Amniotic stem cell (primary cell): ENCODE measurements at regions not wholly inside any gene's neighbourhood (a gene's known extent, or its start where the extent isn't known, plus 50 kb on each side); places are given as distances from the start of the nearest gene placed in this dataset.

Experiments
- DNase-seq: peaks from one replicate; lab custom pipeline; 2025; lab: John Stamatoyannopoulos, UW

GRCh38 chr18:56224669-56225561 is 413.5 kb downstream of the TXNL1 start:
- DNase-seq = no peak

- no peak for DNase-seq
These were observed 417.0 kb downstream of the TXNL1 start for GRCh38 chr18:56221195-56222065.

GRCh38 chr18:56217406-56217805 is 421.0 kb downstream of the TXNL1 start:
- no peak for DNase-seq

- DNase-seq = no peak
These were observed 423.7 kb downstream of the TXNL1 start for GRCh38 chr18:56214706-56215105.

- DNase-seq = no peak
These were observed 427.9 kb downstream of the TXNL1 start for GRCh38 chr18:56210520-56210919.

- no peak for DNase-seq
These were observed 430.4 kb downstream of the TXNL1 start for GRCh38 chr18:56207989-56208388.

- DNase-seq = no peak
These were observed 434.3 kb downstream of the TXNL1 start for GRCh38 chr18:56204052-56204451.

GRCh38 chr18:56202678-56203077 is 435.7 kb downstream of the TXNL1 start:
- DNase-seq = no peak

GRCh38 chr18:56200381-56200911 is 437.9 kb downstream of the TXNL1 start:
- DNase-seq = no peak

- no peak for DNase-seq
These were observed 438.6 kb downstream of the TXNL1 start for GRCh38 chr18:56199580-56200330.

GRCh38 chr18:56197241-56197859 is 441.0 kb downstream of the TXNL1 start:
- no peak for DNase-seq

- DNase-seq = no peak
These were observed 441.7 kb downstream of the TXNL1 start for GRCh38 chr18:56196495-56197225.

GRCh38 chr18:56191334-56191733 is 447.1 kb downstream of the TXNL1 start:
- no peak for DNase-seq

- no peak for DNase-seq
These were observed 448.8 kb downstream of the TXNL1 start for GRCh38 chr18:56189615-56190014.

- DNase-seq = no peak
These were observed 449.7 kb downstream of the TXNL1 start for GRCh38 chr18:56188529-56189275.

- DNase-seq = no peak
These were observed 452.1 kb downstream of the TXNL1 start for GRCh38 chr18:56186319-56186718.

GRCh38 chr18:56185126-56185525 is 453.3 kb downstream of the TXNL1 start:
- DNase-seq = no peak

GRCh38 chr18:56176751-56177150 is 461.6 kb downstream of the TXNL1 start:
- DNase-seq = no peak

- DNase-seq = no peak
These were observed 462.9 kb downstream of the TXNL1 start for GRCh38 chr18:56175330-56176001.
